ENCODE measurements at regions not wholly inside any gene's neighbourhood (a gene's known extent, or its start where the extent isn't known, plus 50 kb on each side); places are given as distances from the start of the nearest gene placed in this dataset.

DNA sequence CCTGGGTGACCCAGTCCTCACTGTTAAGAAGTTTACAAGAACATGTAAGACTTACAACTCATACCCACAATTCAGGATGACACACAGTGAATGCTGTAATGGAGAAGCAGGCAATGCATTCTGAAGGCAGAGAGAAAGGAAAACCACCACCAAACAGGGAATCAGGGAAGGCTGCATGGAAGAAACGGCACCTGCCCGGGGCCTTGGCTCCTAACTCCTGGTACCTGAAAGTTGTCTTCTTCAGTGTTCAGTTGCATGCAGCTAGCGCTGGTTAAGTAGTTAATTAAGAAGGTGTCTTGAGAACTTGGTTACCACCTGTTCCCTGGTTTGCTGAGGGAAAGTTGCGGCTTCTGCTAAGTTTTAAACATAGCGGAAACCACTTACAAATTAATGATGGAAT is 57.2 kb downstream of the GPR6 start:
- DNase-seq (ENCODE audit: low read depth in 1 of 2, low spot score in 1 of 2), result no peak
- TF ChIP-seq SPI1 (IDR thresholded peaks at IDR 0.05; ENCODE audit: borderline replicate concordance, low read depth), result no peak
- TF ChIP-seq, protein P1, sequence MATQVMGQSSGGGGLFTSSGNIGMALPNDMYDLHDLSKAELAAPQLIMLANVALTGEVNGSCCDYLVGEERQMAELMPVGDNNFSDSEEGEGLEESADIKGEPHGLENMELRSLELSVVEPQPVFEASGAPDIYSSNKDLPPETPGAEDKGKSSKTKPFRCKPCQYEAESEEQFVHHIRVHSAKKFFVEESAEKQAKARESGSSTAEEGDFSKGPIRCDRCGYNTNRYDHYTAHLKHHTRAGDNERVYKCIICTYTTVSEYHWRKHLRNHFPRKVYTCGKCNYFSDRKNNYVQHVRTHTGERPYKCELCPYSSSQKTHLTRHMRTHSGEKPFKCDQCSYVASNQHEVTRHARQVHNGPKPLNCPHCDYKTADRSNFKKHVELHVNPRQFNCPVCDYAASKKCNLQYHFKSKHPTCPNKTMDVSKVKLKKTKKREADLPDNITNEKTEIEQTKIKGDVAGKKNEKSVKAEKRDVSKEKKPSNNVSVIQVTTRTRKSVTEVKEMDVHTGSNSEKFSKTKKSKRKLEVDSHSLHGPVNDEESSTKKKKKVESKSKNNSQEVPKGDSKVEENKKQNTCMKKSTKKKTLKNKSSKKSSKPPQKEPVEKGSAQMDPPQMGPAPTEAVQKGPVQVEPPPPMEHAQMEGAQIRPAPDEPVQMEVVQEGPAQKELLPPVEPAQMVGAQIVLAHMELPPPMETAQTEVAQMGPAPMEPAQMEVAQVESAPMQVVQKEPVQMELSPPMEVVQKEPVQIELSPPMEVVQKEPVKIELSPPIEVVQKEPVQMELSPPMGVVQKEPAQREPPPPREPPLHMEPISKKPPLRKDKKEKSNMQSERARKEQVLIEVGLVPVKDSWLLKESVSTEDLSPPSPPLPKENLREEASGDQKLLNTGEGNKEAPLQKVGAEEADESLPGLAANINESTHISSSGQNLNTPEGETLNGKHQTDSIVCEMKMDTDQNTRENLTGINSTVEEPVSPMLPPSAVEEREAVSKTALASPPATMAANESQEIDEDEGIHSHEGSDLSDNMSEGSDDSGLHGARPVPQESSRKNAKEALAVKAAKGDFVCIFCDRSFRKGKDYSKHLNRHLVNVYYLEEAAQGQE (IDR thresholded peaks at IDR 0.05; ENCODE audit: insufficient replicate concordance, low read depth), result no peak
- no peak for TF ChIP-seq POLR2AphosphoS5 (IDR thresholded peaks at IDR 0.05; ENCODE audit: low read depth)
- TF ChIP-seq, protein P2, sequence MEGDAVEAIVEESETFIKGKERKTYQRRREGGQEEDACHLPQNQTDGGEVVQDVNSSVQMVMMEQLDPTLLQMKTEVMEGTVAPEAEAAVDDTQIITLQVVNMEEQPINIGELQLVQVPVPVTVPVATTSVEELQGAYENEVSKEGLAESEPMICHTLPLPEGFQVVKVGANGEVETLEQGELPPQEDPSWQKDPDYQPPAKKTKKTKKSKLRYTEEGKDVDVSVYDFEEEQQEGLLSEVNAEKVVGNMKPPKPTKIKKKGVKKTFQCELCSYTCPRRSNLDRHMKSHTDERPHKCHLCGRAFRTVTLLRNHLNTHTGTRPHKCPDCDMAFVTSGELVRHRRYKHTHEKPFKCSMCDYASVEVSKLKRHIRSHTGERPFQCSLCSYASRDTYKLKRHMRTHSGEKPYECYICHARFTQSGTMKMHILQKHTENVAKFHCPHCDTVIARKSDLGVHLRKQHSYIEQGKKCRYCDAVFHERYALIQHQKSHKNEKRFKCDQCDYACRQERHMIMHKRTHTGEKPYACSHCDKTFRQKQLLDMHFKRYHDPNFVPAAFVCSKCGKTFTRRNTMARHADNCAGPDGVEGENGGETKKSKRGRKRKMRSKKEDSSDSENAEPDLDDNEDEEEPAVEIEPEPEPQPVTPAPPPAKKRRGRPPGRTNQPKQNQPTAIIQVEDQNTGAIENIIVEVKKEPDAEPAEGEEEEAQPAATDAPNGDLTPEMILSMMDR (IDR thresholded peaks at IDR 0.05; ENCODE audit: insufficient read depth, low read length), result no peak
- no peak for TF ChIP-seq GABPA (IDR thresholded peaks at IDR 0.05; ENCODE audit: low read depth)
- H3K27ac ChIP-seq (replicated peaks), result no peak overlapping the region
- no peak overlapping the region for H3K4me3 ChIP-seq (replicated peaks; ENCODE audit: insufficient read depth, low read length)
- no peaks in the 10 kb centered on the region for H3K27me3 ChIP-seq (ENCODE audit: insufficient read depth, poor library complexity, severe bottlenecking)

GRCh38 chr6:110036408-110037302 is 58.5 kb downstream of the GPR6 start:
- Histone ChIP-seq H3K27ac (replicated peaks) (no peak overlapping the region), H3K27me3 (ENCODE audit: insufficient read depth, poor library complexity, severe bottlenecking) (no peaks in the 10 kb centered on the region), H3K4me3 (replicated peaks; ENCODE audit: insufficient read depth, low read length) (no peak overlapping the region)
- TF ChIP-seq, protein P1 (IDR thresholded peaks at IDR 0.05; ENCODE audit: insufficient replicate concordance, low read depth), result no peak
- TF ChIP-seq POLR2AphosphoS5 (IDR thresholded peaks at IDR 0.05; ENCODE audit: low read depth), result no peak
- TF ChIP-seq, protein P2 (IDR thresholded peaks at IDR 0.05; ENCODE audit: insufficient read depth, low read length), result no peak
- TF ChIP-seq GABPA (IDR thresholded peaks at IDR 0.05; ENCODE audit: low read depth), result no peak
- no peak for TF ChIP-seq SPI1 (IDR thresholded peaks at IDR 0.05; ENCODE audit: borderline replicate concordance, low read depth)
- DNase-seq (ENCODE audit: low read depth in 1 of 2, low spot score in 1 of 2), result no peak

GRCh38 chr6:110037726-110038295 is 59.7 kb downstream of the GPR6 start:
- no peak for DNase-seq (ENCODE audit: low read depth in 1 of 2, low spot score in 1 of 2)
- Histone ChIP-seq H3K27me3 (ENCODE audit: insufficient read depth, poor library complexity, severe bottlenecking) (no peaks in the 10 kb centered on the region), H3K27ac (replicated peaks) (no peak overlapping the region), H3K4me3 (replicated peaks; ENCODE audit: insufficient read depth, low read length) (no peak overlapping the region)
- TF ChIP-seq GABPA (IDR thresholded peaks at IDR 0.05; ENCODE audit: low read depth) (no peak), SPI1 (IDR thresholded peaks at IDR 0.05; ENCODE audit: borderline replicate concordance, low read depth) (no peak), POLR2AphosphoS5 (IDR thresholded peaks at IDR 0.05; ENCODE audit: low read depth) (no peak)
- TF ChIP-seq, protein P2 (IDR thresholded peaks at IDR 0.05; ENCODE audit: insufficient read depth, low read length), result no peak
- TF ChIP-seq, protein P1 (IDR thresholded peaks at IDR 0.05; ENCODE audit: insufficient replicate concordance, low read depth), result no peak

Data from HL-60 (cell line).